Aorta (tissue), 5 donors: ENCODE measurements at regions not wholly inside any gene's neighbourhood (a gene's known extent, or its start where the extent isn't known, plus 50 kb on each side); places are given as distances from the start of the nearest gene placed in this dataset.

Experiments used
- ATAC-seq: fragments of 200-7000 bp; cut with Tn5 transposase; one replicate; pipeline ENCODE4 v1.9.1; 2022; ENCODE audit warnings: moderate library complexity; ENCODE audit not compliant: low FRiP score
- DNase-seq, 2 donors: peaks; one replicate each; pipeline ENCODE4 v3.0.0-alpha.2; 2020
- H3K27ac ChIP-seq, 2 donors: one replicate each; pipeline ENCODE4 v1.5.1; 2013; ENCODE audit warnings: low read length in 2 of 2, mild to moderate bottlenecking in 2 of 2, moderate library complexity in 2 of 2, control low read depth in 1 of 2, inconsistent platforms in 1 of 2, low read depth in 1 of 2
- H3K27me3 ChIP-seq, 2 donors: one replicate each; pipeline ENCODE4 v1.6.1; 2013; ENCODE audit warnings: control low read depth in 1 of 2, low read length in 1 of 2, mild to moderate bottlenecking in 1 of 2, moderate library complexity in 1 of 2; ENCODE audit not compliant: insufficient read depth in 2 of 2, control insufficient read depth in 1 of 2
- H3K36me3 ChIP-seq, 2 donors: one replicate each; pipeline ENCODE4 v1.6.1; 2013; ENCODE audit warnings: control low read depth in 1 of 2, low read length in 1 of 2, mild to moderate bottlenecking in 1 of 2; ENCODE audit not compliant: insufficient read depth in 2 of 2, control insufficient read depth in 1 of 2
- H3K4me1 ChIP-seq, 2 donors: one replicate each; pipeline ENCODE4 v1.6.1; 2013; ENCODE audit warnings: low read length in 2 of 2, control low read depth in 1 of 2, mild to moderate bottlenecking in 1 of 2, moderate library complexity in 1 of 2; ENCODE audit not compliant: insufficient read depth in 2 of 2, control insufficient read depth in 1 of 2
- H3K4me3 ChIP-seq, 2 donors: one replicate each; pipeline ENCODE4 v1.5.1; 2013; ENCODE audit warnings: low read length in 2 of 2, control low read depth in 1 of 2, mild to moderate bottlenecking in 1 of 2
- H3K9me3 ChIP-seq: one replicate; pipeline ENCODE4 v1.6.1; 2013; ENCODE audit warnings: mild to moderate bottlenecking, low read length; ENCODE audit not compliant: control insufficient read depth
- WGBS, 2 donors: extraction: QIAGEN DNeasy Blood & Tissue Kit; methylation state at CpG; one replicate each; pipeline ENCODE4 v1.1.7; 2013; 5-methylcytosine and 5-hydroxymethylcytosine counted together
- intact Hi-C, 2 donors: fragments of 100-400 bp; cut with DNase I; formaldehyde crosslinking; loops; one replicate each; pipeline versions ENCODE4 v1.14.2 to v1.15.0; 2022
- donor health status: healthy with polysubstance abuse.
- donor health status: Bipolar disorder and iron deficiency.
- donor health status: DM: no; HTN: no; CAD: no.
- donor health status: DM: no; HTN: no; CAD: no.
- donor health status: DM: yes; HTN: yes; CAD: no.

DNA sequence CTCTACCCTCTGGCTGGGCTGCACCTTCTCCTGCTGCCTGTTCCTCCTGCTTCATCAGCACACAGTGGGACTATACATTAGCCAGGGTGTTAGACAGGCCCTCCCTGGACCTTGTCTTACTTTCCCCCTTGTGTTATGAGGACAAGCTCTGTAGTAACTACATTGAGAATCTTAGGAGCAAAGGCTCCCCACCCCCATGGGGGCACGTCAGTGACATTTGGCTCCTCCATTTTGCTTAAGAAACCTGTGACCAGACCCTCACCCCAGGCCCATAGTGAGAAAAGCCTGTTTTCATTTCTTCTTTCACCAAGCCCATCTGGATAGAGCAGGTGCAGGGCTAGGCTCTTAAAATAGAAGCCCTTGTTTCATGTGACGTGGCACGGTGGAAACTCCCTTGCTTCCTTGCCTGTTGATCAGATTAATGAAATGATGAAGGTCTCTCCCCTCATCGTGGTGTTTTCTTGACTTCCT lies 146.7 kb downstream of the RPIA start:
- no peak for DNase-seq
- Histone ChIP-seq H3K27ac (no peak overlapping the region), H3K36me3 (no peaks in the 10 kb centered on the region), H3K4me1 (peaks cover 0 to 2% of the 10 kb centered on the region in 2 donors), H3K4me3 (no peak overlapping the region), H3K27me3 (no peaks in the 10 kb centered on the region), H3K9me3 (no peaks in the 10 kb centered on the region)
- intact Hi-C loops: no loop called here
- no peak for ATAC-seq
- WGBS, 2 donors: 72 to 73% methylated on average over 4 of the region's 4 CpGs

DNA sequence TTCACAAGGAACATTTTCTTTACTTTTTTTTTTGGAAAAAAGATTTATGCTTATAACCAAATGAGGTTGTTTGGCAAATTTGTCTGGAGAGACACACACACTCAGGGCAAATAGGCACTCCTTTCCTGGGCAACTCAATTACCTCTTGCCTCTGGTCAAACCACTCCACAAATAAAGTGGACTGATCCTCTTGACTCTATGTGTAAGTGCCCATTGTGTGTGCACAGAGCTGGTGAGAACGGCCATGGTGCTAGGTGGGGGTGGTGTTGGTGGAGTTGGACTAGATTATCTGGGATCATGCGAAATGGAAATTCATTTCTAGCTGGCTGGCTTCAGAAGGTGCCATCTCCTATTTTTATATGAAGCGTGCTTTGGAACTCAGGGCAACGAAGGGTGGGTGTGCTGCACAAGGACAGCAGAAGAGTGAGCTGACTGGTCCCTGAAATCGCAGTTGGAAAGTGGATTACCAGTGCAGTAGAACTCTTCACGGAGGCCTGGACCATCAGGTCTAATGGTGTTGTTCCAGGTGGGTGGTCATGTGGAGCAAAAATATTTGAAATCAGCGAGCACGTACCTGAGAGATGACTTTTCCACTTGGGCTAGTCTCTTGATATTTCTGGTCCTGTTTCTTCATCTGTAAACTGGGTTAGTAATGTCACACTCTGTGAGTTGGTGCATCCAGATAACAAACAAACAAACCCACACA lies 149.9 kb downstream of the RPIA start:
- 83 to 85% methylated on average over 8 of the region's 8 CpGs for WGBS, 2 donors
- no peak overlapping the region for H3K4me3 ChIP-seq
- no peaks in the 10 kb centered on the region for H3K27me3 ChIP-seq
- H3K4me1 ChIP-seq: peaks cover 0 to 3% of the 10 kb centered on the region in 2 donors
- ATAC-seq: no peak
- no peak overlapping the region for H3K27ac ChIP-seq
- H3K9me3 ChIP-seq: no peaks in the 10 kb centered on the region
- DNase-seq: no peak
- no peaks in the 10 kb centered on the region for H3K36me3 ChIP-seq
- intact Hi-C loops: no loop called here

DNA sequence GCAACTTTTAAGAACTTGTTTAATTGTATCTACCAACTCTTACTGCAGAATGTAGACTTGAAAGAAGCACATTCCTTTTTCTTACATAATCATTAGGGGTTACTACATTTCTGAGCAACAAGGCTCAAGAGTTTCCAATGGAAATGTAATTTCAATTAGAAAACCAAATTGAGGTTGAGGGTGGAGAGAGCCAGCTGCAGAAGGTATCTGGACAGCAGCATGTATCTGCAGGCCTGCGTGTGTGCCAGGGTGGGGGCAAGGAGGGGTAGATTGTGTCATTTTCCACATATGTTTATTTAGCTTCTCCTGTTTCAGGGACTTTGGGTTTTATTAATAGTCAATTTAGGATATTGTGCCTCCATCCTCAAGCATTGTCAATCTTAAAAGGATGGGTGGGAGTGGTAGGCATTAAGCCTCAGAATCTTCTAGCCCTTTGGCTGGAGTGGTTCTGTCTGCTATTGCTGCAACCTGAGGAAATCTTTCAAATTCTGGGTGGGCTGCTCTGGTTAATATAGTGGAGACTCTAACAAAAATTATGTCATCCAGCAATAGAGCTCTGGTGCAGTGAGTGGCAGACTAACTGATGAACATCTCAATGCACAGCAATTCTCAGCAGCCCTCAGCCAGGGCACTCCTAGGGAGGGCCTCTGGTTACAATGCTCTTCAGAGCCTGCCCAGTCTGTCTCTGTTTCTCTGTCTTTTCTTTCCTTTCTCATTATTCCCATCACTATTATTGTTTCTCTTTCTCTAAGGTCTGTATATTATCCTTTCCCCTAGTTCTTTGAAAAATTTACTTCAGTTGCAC lies 151.4 kb downstream of the RPIA start:
- Histone ChIP-seq H3K4me1 (peaks cover 0 to 3% of the 10 kb centered on the region in 2 donors), H3K27me3 (no peaks in the 10 kb centered on the region), H3K9me3 (no peaks in the 10 kb centered on the region), H3K36me3 (no peaks in the 10 kb centered on the region), H3K4me3 (no peak overlapping the region), H3K27ac (no peak overlapping the region)
- WGBS, 2 donors: 70 to 72% methylated on average over 1 of the region's 1 CpG
- ATAC-seq (no peak), DNase-seq (no peak)
- intact Hi-C loops: no loop called here

DNA sequence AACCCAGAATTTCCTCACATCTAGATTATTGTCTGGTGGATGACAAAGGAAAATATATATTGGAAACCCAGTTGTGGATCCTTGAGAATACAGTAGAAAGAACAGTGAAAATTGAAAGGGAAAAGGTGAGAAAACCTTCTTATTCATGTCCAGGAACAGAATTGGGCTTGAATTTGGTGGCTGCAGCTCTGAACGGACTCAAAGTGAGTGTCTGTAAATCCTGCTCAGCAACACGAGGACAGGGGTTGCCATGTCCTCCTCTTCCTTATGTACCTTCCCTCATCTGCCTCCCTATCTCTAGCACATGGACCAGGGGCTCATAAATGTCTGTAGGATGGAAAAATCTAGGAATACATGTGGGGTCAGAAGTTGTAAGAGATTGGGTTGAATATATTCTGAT lies 152.2 kb downstream of the RPIA start:
- peaks cover 0 to 1% of the 10 kb centered on the region in 2 donors for H3K4me1 ChIP-seq
- H3K27ac ChIP-seq: no peak overlapping the region
- H3K4me3 ChIP-seq: no peak overlapping the region
- WGBS, 2 donors: 58 to 67% methylated on average over 2 of the region's 2 CpGs
- H3K36me3 ChIP-seq: no peaks in the 10 kb centered on the region
- DNase-seq (no peak), ATAC-seq (no peak)
- intact Hi-C loops: no loop called here
- H3K9me3 ChIP-seq: no peaks in the 10 kb centered on the region
- no peaks in the 10 kb centered on the region for H3K27me3 ChIP-seq

DNA sequence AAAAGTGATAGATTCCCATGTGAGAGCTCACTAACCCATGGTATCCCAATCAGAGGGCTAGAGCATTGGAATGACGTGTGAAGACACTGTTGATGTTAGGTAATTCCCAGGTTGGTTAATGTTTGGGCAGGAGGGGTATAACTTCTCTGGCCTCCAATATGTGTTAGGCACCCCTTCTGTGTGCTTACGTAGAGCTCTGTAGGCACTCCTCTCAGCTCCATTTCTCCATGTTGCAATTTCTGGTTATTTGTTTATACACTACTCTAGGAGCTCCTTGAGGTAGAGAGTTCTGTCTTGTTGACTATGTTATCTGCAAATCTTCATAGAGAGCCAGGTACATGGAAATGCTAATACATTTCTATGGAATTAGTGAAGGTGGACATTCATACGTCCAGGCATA lies 153.5 kb downstream of the RPIA start:
- H3K36me3 ChIP-seq: no peaks in the 10 kb centered on the region
- no peaks in the 10 kb centered on the region for H3K9me3 ChIP-seq
- ATAC-seq: no peak
- no peak overlapping the region for H3K27ac ChIP-seq
- peaks cover 0 to 1% of the 10 kb centered on the region in 2 donors for H3K4me1 ChIP-seq
- no peaks in the 10 kb centered on the region for H3K27me3 ChIP-seq
- intact Hi-C loops: no loop called here
- DNase-seq: no peak
- WGBS, 2 donors: 75 to 86% methylated on average over 3 of the region's 3 CpGs
- no peak overlapping the region for H3K4me3 ChIP-seq

DNA sequence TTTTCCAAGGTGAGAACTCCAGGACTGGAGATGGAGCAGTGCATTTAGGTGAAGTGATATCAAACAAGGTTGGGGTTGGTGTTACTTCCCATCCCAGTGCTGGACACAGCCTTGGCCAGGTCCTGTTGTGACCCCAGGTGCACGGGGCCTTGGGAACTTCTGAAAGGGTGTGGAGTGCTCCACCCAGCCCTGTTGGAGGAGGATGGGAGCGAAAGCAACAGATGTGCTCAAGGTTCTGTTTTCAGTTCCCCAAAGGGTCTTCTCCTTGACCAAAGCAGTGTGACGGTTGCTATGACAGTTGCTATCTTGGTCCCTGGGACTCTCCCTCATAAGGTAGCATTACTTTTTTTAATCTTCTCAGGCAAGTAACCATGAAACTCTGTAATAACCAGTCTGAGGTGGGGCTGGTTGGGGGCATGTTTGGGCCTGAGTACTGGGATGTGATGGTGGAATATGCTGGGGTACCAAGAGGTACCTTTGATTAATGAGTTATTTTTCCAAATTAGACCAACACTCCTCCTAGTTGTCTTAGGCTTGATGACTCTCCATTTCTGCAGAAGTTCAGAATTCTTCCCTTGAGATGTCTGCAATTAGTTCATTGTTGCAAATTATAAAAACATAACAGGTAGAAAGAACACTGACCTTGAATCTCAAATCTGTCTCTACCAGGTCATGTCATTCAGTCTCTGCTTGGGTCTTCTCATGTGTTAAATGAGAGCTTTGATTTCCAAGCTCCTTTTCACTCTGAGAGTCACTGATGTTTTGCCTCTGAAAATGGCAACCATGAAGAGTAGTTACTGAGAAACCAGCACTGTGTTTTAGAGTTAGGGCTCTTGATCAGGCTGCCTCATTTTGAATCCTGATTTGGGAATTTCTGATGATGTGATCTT lies 154.5 kb downstream of the RPIA start:
- DNase-seq (no peak), ATAC-seq (no peak)
- 80% methylated on average over 3 of the region's 3 CpGs for WGBS, 2 donors
- Histone ChIP-seq H3K27ac (no peak overlapping the region), H3K27me3 (no peaks in the 10 kb centered on the region), H3K9me3 (no peaks in the 10 kb centered on the region), H3K4me1 (peaks cover 0 to 1% of the 10 kb centered on the region in 2 donors), H3K36me3 (no peaks in the 10 kb centered on the region), H3K4me3 (no peak overlapping the region)
- intact Hi-C loops: no loop called here

DNA sequence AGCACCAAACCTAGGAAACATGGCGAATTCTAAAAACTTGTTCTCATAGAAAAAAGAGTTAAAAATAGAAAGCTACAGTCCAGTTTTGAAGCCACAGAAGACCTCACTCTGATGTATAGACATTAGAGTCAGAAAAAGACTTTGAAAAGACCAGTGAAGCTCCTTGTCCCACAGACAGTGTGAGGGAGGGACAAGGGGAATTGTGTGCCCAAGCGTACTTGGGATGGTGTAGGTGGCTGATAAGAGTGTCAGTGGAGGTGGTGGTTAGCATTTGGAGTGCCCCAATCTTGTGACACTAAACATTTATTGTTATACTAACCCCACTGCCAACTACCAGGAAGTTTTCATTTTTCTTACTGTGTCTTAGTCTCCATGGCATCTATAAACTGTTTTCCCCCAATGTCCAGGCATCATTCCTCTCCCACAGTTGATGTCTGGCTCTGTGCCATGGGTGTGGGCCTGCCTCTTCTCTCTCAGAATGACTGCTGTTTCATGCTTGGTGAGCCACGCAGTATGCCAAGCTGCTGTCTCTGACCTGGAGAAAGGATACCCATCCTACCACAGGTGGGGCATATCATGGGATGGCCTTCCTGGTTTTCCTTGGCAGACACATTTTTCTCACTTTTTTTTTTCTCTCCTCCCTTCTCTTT lies 161.4 kb downstream of the RPIA start:
- Histone ChIP-seq H3K27me3 (no peaks in the 10 kb centered on the region), H3K9me3 (no peaks in the 10 kb centered on the region), H3K36me3 (no peaks in the 10 kb centered on the region), H3K4me1 (no peaks in the 10 kb centered on the region), H3K4me3 (no peak overlapping the region), H3K27ac (no peak overlapping the region)
- 50 to 59% methylated on average over 3 of the region's 3 CpGs for WGBS, 2 donors
- DNase-seq: no peak
- intact Hi-C loops: no loop called here
- no peak for ATAC-seq

DNA sequence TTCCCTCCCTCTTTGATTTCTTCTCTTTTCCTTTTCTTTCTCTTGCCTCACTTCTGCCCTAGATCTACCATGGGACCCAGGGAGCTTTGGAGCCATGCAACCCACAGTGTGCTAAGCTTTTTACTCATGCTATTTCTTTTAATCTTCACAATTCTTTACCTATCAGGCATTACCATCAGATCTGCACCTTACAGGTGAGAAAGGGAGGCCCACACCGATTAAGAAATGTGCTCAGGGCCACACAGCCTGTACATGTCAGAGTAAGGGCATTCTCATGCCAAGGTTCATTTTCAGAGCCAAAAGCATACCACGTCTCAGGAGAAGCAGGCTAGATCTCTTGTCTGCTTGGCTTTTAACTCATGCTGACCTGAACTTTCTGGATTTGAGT lies 161.9 kb downstream of the RPIA start:
- no peaks in the 10 kb centered on the region for H3K27me3 ChIP-seq
- WGBS, 2 donors: 31 to 33% methylated on average over 2 of the region's 2 CpGs
- no peaks in the 10 kb centered on the region for H3K9me3 ChIP-seq
- intact Hi-C loops: no loop called here
- H3K27ac ChIP-seq: no peak overlapping the region
- no peak for DNase-seq
- H3K36me3 ChIP-seq: no peaks in the 10 kb centered on the region
- no peak overlapping the region for H3K4me3 ChIP-seq
- H3K4me1 ChIP-seq: no peaks in the 10 kb centered on the region
- ATAC-seq: no peak
